HEK293 (cell line): ENCODE measurements at regions not wholly inside any gene's neighbourhood (a gene's known extent, or its start where the extent isn't known, plus 50 kb on each side); places are given as distances from the start of the nearest gene placed in this dataset.

Experiments used
- ZBTB7A ChIP-seq: fragments of 450-650 bp; formaldehyde crosslinking; IDR thresholded peaks from 2 replicates; pipeline ENCODE4 v1.5.1; 2016; ENCODE audit warnings: low read depth, missing biosample characterization, missing genetic modification characterization
- TF ChIP-seq, protein P1 (sequence below): fragments of 450-650 bp; formaldehyde crosslinking; IDR thresholded peaks from 2 replicates; pipeline ENCODE4 v1.5.1; 2017; ENCODE audit warnings: missing biosample characterization, mild to moderate bottlenecking, missing genetic modification characterization, moderate library complexity

DNA sequence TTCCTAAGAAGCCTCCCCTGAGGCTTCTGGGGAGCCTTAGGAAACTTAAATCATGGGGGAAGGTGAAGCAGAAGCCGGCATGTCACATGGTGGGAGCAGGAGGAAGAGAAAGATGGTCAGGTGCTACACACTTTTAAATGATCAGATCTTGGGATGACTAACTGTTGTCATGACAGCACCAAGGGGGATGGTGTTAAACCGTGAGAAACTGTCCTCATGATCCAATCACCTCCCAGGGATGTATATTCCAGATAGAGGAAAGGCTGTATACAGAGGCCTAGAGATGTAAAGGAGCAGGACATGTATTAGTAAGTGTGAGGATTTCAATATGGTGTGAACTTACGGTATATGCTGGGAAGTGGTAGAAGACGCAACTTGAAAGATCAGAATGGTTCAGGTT is 121.1 kb downstream of the CAND1 start:
- TF ChIP-seq, protein P1, sequence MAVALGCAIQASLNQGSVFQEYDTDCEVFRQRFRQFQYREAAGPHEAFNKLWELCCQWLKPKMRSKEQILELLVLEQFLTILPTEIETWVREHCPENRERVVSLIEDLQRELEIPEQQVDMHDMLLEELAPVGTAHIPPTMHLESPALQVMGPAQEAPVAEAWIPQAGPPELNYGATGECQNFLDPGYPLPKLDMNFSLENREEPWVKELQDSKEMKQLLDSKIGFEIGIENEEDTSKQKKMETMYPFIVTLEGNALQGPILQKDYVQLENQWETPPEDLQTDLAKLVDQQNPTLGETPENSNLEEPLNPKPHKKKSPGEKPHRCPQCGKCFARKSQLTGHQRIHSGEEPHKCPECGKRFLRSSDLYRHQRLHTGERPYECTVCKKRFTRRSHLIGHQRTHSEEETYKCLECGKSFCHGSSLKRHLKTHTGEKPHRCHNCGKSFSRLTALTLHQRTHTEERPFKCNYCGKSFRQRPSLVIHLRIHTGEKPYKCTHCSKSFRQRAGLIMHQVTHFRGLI (tag by site-specific recombination) = no peak
- TF ChIP-seq ZBTB7A (tag by site-specific recombination) = no peak
